Body of pancreas (tissue), 4 donors: ENCODE measurements at regions not wholly inside any gene's neighbourhood (a gene's known extent, or its start where the extent isn't known, plus 50 kb on each side); places are given as distances from the start of the nearest gene placed in this dataset.

Source experiments
- ATAC-seq: fragments of 150-250 bp; one replicate; pipeline ENCODE4 v1.9.1; 2016
- DNase-seq, 4 donors: peaks; one replicate each; pipeline ENCODE4 v3.0.0-alpha.2; 2019
- H3K27ac ChIP-seq, 4 donors: fragments of 200-600 bp; sonication (generic); 1 replicate in 3 of 4; 2 replicates in 1 of 4; pipeline versions ENCODE4 v1.5.1 to v1.6.1; 2016 to 2019; ENCODE audit warnings: mild to moderate bottlenecking in 1 of 4, mixed read lengths in 1 of 4, moderate library complexity in 1 of 4
- H3K27me3 ChIP-seq, 2 donors: fragments of 200-600 bp; sonication (generic); one replicate each; pipeline ENCODE4 v1.6.0; 2016; ENCODE audit warnings: mild to moderate bottlenecking in 1 of 2
- H3K36me3 ChIP-seq, 2 donors: fragments of 200-600 bp; sonication (generic); replicated peaks in 1 of 2; 2 replicates each; pipeline ENCODE4 v1.5.1; 2016; ENCODE audit warnings: low read depth in 2 of 2; ENCODE audit not compliant: insufficient read depth in 1 of 2
- H3K4me1 ChIP-seq: fragments of 200-600 bp; sonication (generic); one replicate; pipeline ENCODE4 v1.6.0; 2016
- H3K4me3 ChIP-seq, 2 donors: fragments of 200-600 bp; sonication (generic); 1 replicate in 1 of 2; 2 replicates in 1 of 2; pipeline ENCODE4 v1.5.1; 2016 to 2019
- H3K9me3 ChIP-seq, 3 donors: fragments of 200-600 bp; sonication (generic); 1 replicate in 2 of 3; 2 replicates in 1 of 3; pipeline ENCODE4 v1.5.1; 2016
- CTCF ChIP-seq, 7 experiments: fragments of 450-650 bp in 4 of 7; fragments of 200-600 bp in 3 of 7; sonication (generic) in 3 of 7; IDR thresholded peaks; one replicate each; pipeline ENCODE4 v1.5.1; 2016 to 2019; ENCODE audit warnings: antibody characterized with exemption in 7 of 7
- POLR2A ChIP-seq, 3 donors: fragments of 450-650 bp; IDR thresholded peaks; one replicate each; pipeline ENCODE4 v1.6.1; 2016; ENCODE audit warnings: antibody characterized with exemption in 3 of 3, mild to moderate bottlenecking in 2 of 3
- WGBS, 2 donors: methylation state at CpG; one replicate each; pipeline ENCODE4 v1.1.5; 2017; 5-methylcytosine and 5-hydroxymethylcytosine counted together
- intact Hi-C: fragments of 100-400 bp; cut with DNase I; formaldehyde crosslinking; loops from one replicate; pipeline ENCODE4 v1.15.1; 2023

- TF ChIP-seq POLR2A (IDR thresholded peaks at IDR 0.05) (no peak), CTCF (IDR thresholded peaks at IDR 0.05) (no peak)
- WGBS, 2 donors, result 57 to 72% methylated on average over 2 of the region's 2 CpGs
- intact Hi-C loops, result no loop called here
- no peak overlapping the region for H3K27ac ChIP-seq
- no peaks in the 10 kb centered on the region for H3K27me3 ChIP-seq
- no peaks in the 10 kb centered on the region for H3K36me3 ChIP-seq
- DNase-seq, result no peak
- H3K9me3 ChIP-seq, result no peaks in the 10 kb centered on the region
- H3K4me3 ChIP-seq, result no peak overlapping the region
- no peak for ATAC-seq
- H3K4me1 ChIP-seq, result no peaks in the 10 kb centered on the region
Measured at GRCh38 chr5:3695818-3696217, 100.2 kb downstream of the IRX1 start.

- Histone ChIP-seq H3K4me3 (no peak overlapping the region), H3K9me3 (no peaks in the 10 kb centered on the region), H3K36me3 (no peaks in the 10 kb centered on the region), H3K4me1 (no peaks in the 10 kb centered on the region), H3K27me3 (no peaks in the 10 kb centered on the region), H3K27ac (no peak overlapping the region)
- ATAC-seq (no peak), DNase-seq (no peak)
- TF ChIP-seq CTCF (IDR thresholded peaks at IDR 0.05) (no peak), POLR2A (IDR thresholded peaks at IDR 0.05) (no peak)
- intact Hi-C loops, result no loop called here
- WGBS, 2 donors, result 55 to 75% methylated on average over 12 of the region's 12 CpGs
Measured at GRCh38 chr5:3698412-3698811, 102.8 kb downstream of the IRX1 start.

GRCh38 chr5:3701694-3702093 lies 106.1 kb downstream of the IRX1 start:
- Histone ChIP-seq H3K4me3 (no peak overlapping the region), H3K36me3 (no peaks in the 10 kb centered on the region), H3K9me3 (no peaks in the 10 kb centered on the region), H3K4me1 (no peaks in the 10 kb centered on the region), H3K27ac (no peak overlapping the region), H3K27me3 (no peaks in the 10 kb centered on the region)
- ATAC-seq (no peak), DNase-seq (no peak)
- no peak for TF ChIP-seq POLR2A (IDR thresholded peaks at IDR 0.05)
- WGBS, 2 donors, result 60 to 69% methylated on average over 4 of the region's 4 CpGs
- intact Hi-C loops, result no loop called here

GRCh38 chr5:3704661-3705060 lies 109.0 kb downstream of the IRX1 start:
- H3K9me3 ChIP-seq, result no peaks in the 10 kb centered on the region
- intact Hi-C loops, result no loop called here
- H3K27ac ChIP-seq, result no peak overlapping the region
- no peak for ATAC-seq
- no peak for DNase-seq
- no peaks in the 10 kb centered on the region for H3K4me1 ChIP-seq
- no peak overlapping the region for H3K4me3 ChIP-seq
- H3K36me3 ChIP-seq, result no peaks in the 10 kb centered on the region
- TF ChIP-seq POLR2A (IDR thresholded peaks at IDR 0.05), result no peak
- TF ChIP-seq CTCF (IDR thresholded peaks at IDR 0.05), result no peak
- H3K27me3 ChIP-seq, result no peaks in the 10 kb centered on the region

- no peak for DNase-seq
- intact Hi-C loops, result no loop called here
- WGBS, 2 donors, result 28 to 31% methylated on average over 11 of the region's 11 CpGs
Measured at GRCh38 chr5:3709068-3709716, 113.6 kb downstream of the IRX1 start.

More at GRCh38 chr5:3709068-3709716, 113.6 kb downstream of the IRX1 start:
- Histone ChIP-seq H3K4me1 (no peaks in the 10 kb centered on the region), H3K27me3 (no peaks in the 10 kb centered on the region), H3K27ac (no peak overlapping the region), H3K4me3 (no peak overlapping the region), H3K36me3 (no peaks in the 10 kb centered on the region), H3K9me3 (no peaks in the 10 kb centered on the region)
- no peak for ATAC-seq
- TF ChIP-seq POLR2A (IDR thresholded peaks at IDR 0.05) (no peak), CTCF (IDR thresholded peaks at IDR 0.05) (no peak)
